22Rv1 (cell line): ENCODE measurements at regions not wholly inside any gene's neighbourhood (a gene's known extent, or its start where the extent isn't known, plus 50 kb on each side); places are given as distances from the start of the nearest gene placed in this dataset.

Experiments
- ZFX ChIP-seq: fragments of 450-650 bp; IDR thresholded peaks from 2 replicates; pipeline ENCODE4 v1.6.1; 2017; ENCODE audit warnings: antibody characterized with exemption, borderline replicate concordance
- TF ChIP-seq, protein P1 (sequence below): fragments of 450-650 bp; IDR thresholded peaks from 2 replicates; pipeline ENCODE4 v1.5.1; 2017; ENCODE audit warnings: mild to moderate bottlenecking

- TF ChIP-seq, protein P1, sequence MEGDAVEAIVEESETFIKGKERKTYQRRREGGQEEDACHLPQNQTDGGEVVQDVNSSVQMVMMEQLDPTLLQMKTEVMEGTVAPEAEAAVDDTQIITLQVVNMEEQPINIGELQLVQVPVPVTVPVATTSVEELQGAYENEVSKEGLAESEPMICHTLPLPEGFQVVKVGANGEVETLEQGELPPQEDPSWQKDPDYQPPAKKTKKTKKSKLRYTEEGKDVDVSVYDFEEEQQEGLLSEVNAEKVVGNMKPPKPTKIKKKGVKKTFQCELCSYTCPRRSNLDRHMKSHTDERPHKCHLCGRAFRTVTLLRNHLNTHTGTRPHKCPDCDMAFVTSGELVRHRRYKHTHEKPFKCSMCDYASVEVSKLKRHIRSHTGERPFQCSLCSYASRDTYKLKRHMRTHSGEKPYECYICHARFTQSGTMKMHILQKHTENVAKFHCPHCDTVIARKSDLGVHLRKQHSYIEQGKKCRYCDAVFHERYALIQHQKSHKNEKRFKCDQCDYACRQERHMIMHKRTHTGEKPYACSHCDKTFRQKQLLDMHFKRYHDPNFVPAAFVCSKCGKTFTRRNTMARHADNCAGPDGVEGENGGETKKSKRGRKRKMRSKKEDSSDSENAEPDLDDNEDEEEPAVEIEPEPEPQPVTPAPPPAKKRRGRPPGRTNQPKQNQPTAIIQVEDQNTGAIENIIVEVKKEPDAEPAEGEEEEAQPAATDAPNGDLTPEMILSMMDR: no peak
- TF ChIP-seq ZFX: no peak
These were observed 83.7 kb downstream of the BOD1 start for GRCh38 chr5:173532689-173533250.
